ENCODE measurements at regions not wholly inside any gene's neighbourhood (a gene's known extent, or its start where the extent isn't known, plus 50 kb on each side); places are given as distances from the start of the nearest gene placed in this dataset.

- peak overlapping the region; percentile 44 for H3K9ac ChIP-seq (ENCODE audit: control insufficient read depth, extremely low read depth, insufficient read depth, low read length)
- H3K27ac ChIP-seq (ENCODE audit: control insufficient read depth, insufficient read depth, low read length) = peak overlapping the region; percentile 64
- FAIRE-seq (peak; percentile 94), DNase-seq (ENCODE audit: low read depth, low spot score) (no peak)
- no peaks in the 10 kb centered on the region for H3K9me1 ChIP-seq (ENCODE audit: control insufficient read depth, extremely low read depth, insufficient read depth, low read length)
- no peaks in the 10 kb centered on the region for H3K9me3 ChIP-seq (ENCODE audit: control insufficient read depth, low read depth, low read length)
- H3K4me1 ChIP-seq (ENCODE audit: control insufficient read depth, extremely low read depth, insufficient read depth, low read length) = peaks cover 18% of the 10 kb centered on the region
- H3K79me2 ChIP-seq (ENCODE audit: control insufficient read depth, insufficient read depth, low read length) = no peaks in the 10 kb centered on the region
- H2AFZ ChIP-seq (ENCODE audit: control insufficient read depth, low read length) = peak overlapping the region; percentile 89
- dilution Hi-C loops (cut with MboI; ENCODE audit: extremely low pct_ligation_motif_present, low sequenced_read_pairs) = no loop called here
- H3K4me2 ChIP-seq (ENCODE audit: control insufficient read depth, extremely low read depth, insufficient read depth, low read depth, low read length) = peak overlapping the region; percentile 58
- no peak overlapping the region for H3K4me3 ChIP-seq (ENCODE audit: control insufficient read depth in 2 of 3, extremely low read depth in 1 of 3, insufficient read depth in 2 of 3, low read depth in 1 of 3, low read length in 3 of 3)
- TF ChIP-seq, protein P1, sequence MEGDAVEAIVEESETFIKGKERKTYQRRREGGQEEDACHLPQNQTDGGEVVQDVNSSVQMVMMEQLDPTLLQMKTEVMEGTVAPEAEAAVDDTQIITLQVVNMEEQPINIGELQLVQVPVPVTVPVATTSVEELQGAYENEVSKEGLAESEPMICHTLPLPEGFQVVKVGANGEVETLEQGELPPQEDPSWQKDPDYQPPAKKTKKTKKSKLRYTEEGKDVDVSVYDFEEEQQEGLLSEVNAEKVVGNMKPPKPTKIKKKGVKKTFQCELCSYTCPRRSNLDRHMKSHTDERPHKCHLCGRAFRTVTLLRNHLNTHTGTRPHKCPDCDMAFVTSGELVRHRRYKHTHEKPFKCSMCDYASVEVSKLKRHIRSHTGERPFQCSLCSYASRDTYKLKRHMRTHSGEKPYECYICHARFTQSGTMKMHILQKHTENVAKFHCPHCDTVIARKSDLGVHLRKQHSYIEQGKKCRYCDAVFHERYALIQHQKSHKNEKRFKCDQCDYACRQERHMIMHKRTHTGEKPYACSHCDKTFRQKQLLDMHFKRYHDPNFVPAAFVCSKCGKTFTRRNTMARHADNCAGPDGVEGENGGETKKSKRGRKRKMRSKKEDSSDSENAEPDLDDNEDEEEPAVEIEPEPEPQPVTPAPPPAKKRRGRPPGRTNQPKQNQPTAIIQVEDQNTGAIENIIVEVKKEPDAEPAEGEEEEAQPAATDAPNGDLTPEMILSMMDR (optimal IDR thresholded peaks at IDR 0.05 in 1 of 3, IDR thresholded peaks at IDR 0.05 in 1 of 3, conservative IDR thresholded peaks at IDR 0.05 in 1 of 3; ENCODE audit: extremely low read depth in 1 of 3, insufficient read depth in 2 of 3, low read length in 3 of 3) = no peak
- TF ChIP-seq EZH2 (IDR thresholded peaks at IDR 0.05; ENCODE audit: low read length) = no peak
- H4K20me1 ChIP-seq (ENCODE audit: control insufficient read depth, extremely low read depth, insufficient read depth, low read length) = no peaks in the 10 kb centered on the region
- H3K36me3 ChIP-seq (ENCODE audit: control insufficient read depth in 2 of 2, extremely low read depth in 1 of 2, insufficient read depth in 2 of 2, low read length in 2 of 2) = no peaks in the 10 kb centered on the region
- no peaks in the 10 kb centered on the region for H3K27me3 ChIP-seq (ENCODE audit: control insufficient read depth, extremely low read depth, insufficient read depth, low read length)
Measured at GRCh38 chr14:45793081-45793480, 540.1 kb upstream of the MIS18BP1 start.

- H3K4me3 ChIP-seq (ENCODE audit: control insufficient read depth in 2 of 3, extremely low read depth in 1 of 3, insufficient read depth in 2 of 3, low read depth in 1 of 3, low read length in 3 of 3) = no peak overlapping the region
- no peak for TF ChIP-seq EZH2 (IDR thresholded peaks at IDR 0.05; ENCODE audit: low read length)
- TF ChIP-seq, protein P1 (optimal IDR thresholded peaks at IDR 0.05 in 1 of 3, IDR thresholded peaks at IDR 0.05 in 1 of 3, conservative IDR thresholded peaks at IDR 0.05 in 1 of 3; ENCODE audit: extremely low read depth in 1 of 3, insufficient read depth in 2 of 3, low read length in 3 of 3) = no peak
- no peaks in the 10 kb centered on the region for H3K27me3 ChIP-seq (ENCODE audit: control insufficient read depth, extremely low read depth, insufficient read depth, low read length)
- H3K9me1 ChIP-seq (ENCODE audit: control insufficient read depth, extremely low read depth, insufficient read depth, low read length) = no peaks in the 10 kb centered on the region
- FAIRE-seq = no peak
- no peaks in the 10 kb centered on the region for H3K36me3 ChIP-seq (ENCODE audit: control insufficient read depth in 2 of 2, extremely low read depth in 1 of 2, insufficient read depth in 2 of 2, low read length in 2 of 2)
- no peak overlapping the region for H3K4me2 ChIP-seq (ENCODE audit: control insufficient read depth, extremely low read depth, insufficient read depth, low read depth, low read length)
- H3K9me3 ChIP-seq (ENCODE audit: control insufficient read depth, low read depth, low read length) = peaks cover 6% of the 10 kb centered on the region
- H3K9ac ChIP-seq (ENCODE audit: control insufficient read depth, extremely low read depth, insufficient read depth, low read length) = no peak overlapping the region
- H3K4me1 ChIP-seq (ENCODE audit: control insufficient read depth, extremely low read depth, insufficient read depth, low read length) = peaks cover 21% of the 10 kb centered on the region
- H3K79me2 ChIP-seq (ENCODE audit: control insufficient read depth, insufficient read depth, low read length) = no peaks in the 10 kb centered on the region
- dilution Hi-C loops (cut with MboI; ENCODE audit: extremely low pct_ligation_motif_present, low sequenced_read_pairs) = no loop called here
- no peak overlapping the region for H2AFZ ChIP-seq (ENCODE audit: control insufficient read depth, low read length)
- DNase-seq (ENCODE audit: low read depth, low spot score) = no peak
- H3K27ac ChIP-seq (ENCODE audit: control insufficient read depth, insufficient read depth, low read length) = no peak overlapping the region
- no peaks in the 10 kb centered on the region for H4K20me1 ChIP-seq (ENCODE audit: control insufficient read depth, extremely low read depth, insufficient read depth, low read length)
Measured at GRCh38 chr14:45790293-45790692, 537.3 kb upstream of the MIS18BP1 start.
